ENCODE measurements at regions not wholly inside any gene's neighbourhood (a gene's known extent, or its start where the extent isn't known, plus 50 kb on each side); places are given as distances from the start of the nearest gene placed in this dataset.

GRCh38 chr19:34118879-34119748 is 53.2 kb upstream of the LSM14A start:
- Mint-ChIP-seq H3K27ac (no peak overlapping the region), H3K9me3 (no peaks in the 10 kb centered on the region), H3K27me3 (ENCODE audit: insufficient read depth, low read depth, poor library complexity) (peaks cover 6% of the 10 kb centered on the region), H3K36me3 (ENCODE audit: low read depth) (no peaks in the 10 kb centered on the region), H3K4me1 (no peaks in the 10 kb centered on the region; the same call in 2 of the 3 replicates), H3K4me3 (no peak overlapping the region)
- DNase-seq (ENCODE audit: low spot score) (no peak), ATAC-seq (no peak)
- no peak overlapping the region for H3K4me3 ChIP-seq
- no peak overlapping the region for H3K27ac ChIP-seq (ENCODE audit: low read depth)
- H3K79me2 ChIP-seq (replicated peaks; ENCODE audit: insufficient read depth), result no peaks in the 10 kb centered on the region
- H3F3A ChIP-seq (replicated peaks; ENCODE audit: low read depth), result no peaks in the 10 kb centered on the region
- H2AFZ ChIP-seq, result peak overlapping the region; percentile 39
- H3K36me3 ChIP-seq (ENCODE audit: insufficient read depth), result no peaks in the 10 kb centered on the region
- no peaks in the 10 kb centered on the region for H3K27me3 ChIP-seq (ENCODE audit: insufficient read depth)
- TF ChIP-seq EZH2phosphoT487 (IDR thresholded peaks at IDR 0.05; ENCODE audit: unreplicated experiment) (no peak), ZNF114 (CRISPR knock-in tag; IDR thresholded peaks at IDR 0.05) (no peak), STAT1 (IDR thresholded peaks at IDR 0.05; ENCODE audit: unreplicated experiment) (no peak), EZH2 (IDR thresholded peaks at IDR 0.05; ENCODE audit: low read depth, unreplicated experiment) (no peak), NANOG (IDR thresholded peaks at IDR 0.05; ENCODE audit: borderline replicate concordance) (no peak), ZNF331 (CRISPR knock-in tag; IDR thresholded peaks at IDR 0.05; ENCODE audit: low read depth) (no peak), CTCF (conservative IDR thresholded peaks at IDR 0.05; ENCODE audit: low read depth in 2 of 2) (no peak), JUNB (IDR thresholded peaks at IDR 0.05; ENCODE audit: unreplicated experiment) (no peak), CREB1 (CRISPR knock-in tag; IDR thresholded peaks at IDR 0.05; ENCODE audit: low read depth) (no peak), REST (IDR thresholded peaks at IDR 0.05; ENCODE audit: unreplicated experiment) (no peak)
- H3K4me1 ChIP-seq (ENCODE audit: insufficient read depth), result no peaks in the 10 kb centered on the region
- H3K9me2 ChIP-seq (ENCODE audit: insufficient read depth), result no peaks in the 10 kb centered on the region
- no peak overlapping the region for H3K4me2 ChIP-seq
- no peaks in the 10 kb centered on the region for H4K20me1 ChIP-seq (replicated peaks; ENCODE audit: insufficient read depth)

All from GM23338 (cell line).